SK-N-SH treated with all-trans-retinoic acid at 6 μM for 48 hours (cell line): ENCODE measurements at regions not wholly inside any gene's neighbourhood (a gene's known extent, or its start where the extent isn't known, plus 50 kb on each side); places are given as distances from the start of the nearest gene placed in this dataset.

Experiments used
- ZFP3 ChIP-seq: fragments of 250-450 bp; sonication (Bioruptor Pico); IDR thresholded peaks from 2 replicates; pipeline ENCODE4 v1.5.0; 2020; ENCODE audit warnings: mild to moderate bottlenecking, moderate library complexity
- TF ChIP-seq, protein P1 (sequence below): fragments of 250-450 bp; sonication (Bioruptor Pico); IDR thresholded peaks from 2 replicates; pipeline ENCODE4 v1.8.0; 2020; ENCODE audit warnings: mild to moderate bottlenecking, moderate library complexity, borderline replicate concordance

DNA sequence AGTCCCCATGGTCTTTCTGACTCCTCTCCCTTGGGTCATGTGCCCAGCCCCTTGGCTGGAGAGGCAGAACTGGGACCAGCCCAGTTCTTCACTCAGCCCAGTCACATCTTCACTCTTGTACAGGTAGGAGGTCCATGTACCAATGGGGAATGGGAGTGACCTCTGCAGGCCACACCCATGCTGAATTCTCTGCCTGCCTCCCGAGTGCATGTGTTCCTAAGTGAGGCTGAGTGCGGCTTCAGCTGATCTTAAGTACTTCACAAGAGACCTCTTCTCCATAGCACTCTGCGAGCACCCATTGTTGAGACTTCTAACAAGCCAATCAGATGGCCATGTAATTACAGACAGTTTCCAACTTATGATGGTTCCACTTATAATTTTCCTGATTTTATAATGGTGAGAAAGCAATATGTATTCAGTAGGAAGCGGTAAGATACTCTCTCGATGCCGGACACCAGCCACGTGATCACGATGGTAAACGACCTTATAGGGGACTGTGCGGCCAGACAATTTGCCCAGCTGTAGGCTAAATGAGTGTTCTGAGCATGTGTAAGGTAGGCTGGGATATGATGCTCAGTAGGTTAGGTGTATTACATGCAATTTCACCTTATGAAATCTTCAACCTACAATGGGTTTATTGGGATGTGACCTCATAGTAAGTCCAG, 112.1 kb downstream of the KLF13 start:
- TF ChIP-seq, protein P1, sequence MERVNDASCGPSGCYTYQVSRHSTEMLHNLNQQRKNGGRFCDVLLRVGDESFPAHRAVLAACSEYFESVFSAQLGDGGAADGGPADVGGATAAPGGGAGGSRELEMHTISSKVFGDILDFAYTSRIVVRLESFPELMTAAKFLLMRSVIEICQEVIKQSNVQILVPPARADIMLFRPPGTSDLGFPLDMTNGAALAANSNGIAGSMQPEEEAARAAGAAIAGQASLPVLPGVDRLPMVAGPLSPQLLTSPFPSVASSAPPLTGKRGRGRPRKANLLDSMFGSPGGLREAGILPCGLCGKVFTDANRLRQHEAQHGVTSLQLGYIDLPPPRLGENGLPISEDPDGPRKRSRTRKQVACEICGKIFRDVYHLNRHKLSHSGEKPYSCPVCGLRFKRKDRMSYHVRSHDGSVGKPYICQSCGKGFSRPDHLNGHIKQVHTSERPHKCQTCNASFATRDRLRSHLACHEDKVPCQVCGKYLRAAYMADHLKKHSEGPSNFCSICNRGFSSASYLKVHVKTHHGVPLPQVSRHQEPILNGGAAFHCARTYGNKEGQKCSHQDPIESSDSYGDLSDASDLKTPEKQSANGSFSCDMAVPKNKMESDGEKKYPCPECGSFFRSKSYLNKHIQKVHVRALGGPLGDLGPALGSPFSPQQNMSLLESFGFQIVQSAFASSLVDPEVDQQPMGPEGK = no peak
- no peak for TF ChIP-seq ZFP3 (CRISPR knock-in tag)
